ENCODE measurements at regions not wholly inside any gene's neighbourhood (a gene's known extent, or its start where the extent isn't known, plus 50 kb on each side); places are given as distances from the start of the nearest gene placed in this dataset.

DNA sequence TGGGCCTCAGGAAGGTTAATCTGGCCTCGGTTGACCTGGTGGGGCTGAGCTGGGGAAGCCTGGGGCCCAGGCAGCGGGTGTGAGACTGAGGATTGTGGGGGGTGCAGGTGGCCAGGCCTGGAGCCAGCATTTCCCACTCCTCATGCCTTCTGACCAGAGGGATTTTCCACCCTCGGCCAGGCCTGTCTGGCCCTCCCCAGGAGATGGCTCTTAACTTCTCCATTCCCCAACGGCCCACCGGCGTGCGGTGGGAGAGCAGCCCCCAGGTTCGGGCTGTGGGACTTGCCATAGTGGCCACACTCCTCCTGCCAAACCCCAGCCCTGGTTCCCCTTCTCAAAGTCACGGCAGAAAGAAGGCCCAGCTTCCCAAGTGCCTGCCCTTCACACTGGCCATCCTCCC lies 126.5 kb upstream of the RUNX3 start:
- TF ChIP-seq, protein P1, sequence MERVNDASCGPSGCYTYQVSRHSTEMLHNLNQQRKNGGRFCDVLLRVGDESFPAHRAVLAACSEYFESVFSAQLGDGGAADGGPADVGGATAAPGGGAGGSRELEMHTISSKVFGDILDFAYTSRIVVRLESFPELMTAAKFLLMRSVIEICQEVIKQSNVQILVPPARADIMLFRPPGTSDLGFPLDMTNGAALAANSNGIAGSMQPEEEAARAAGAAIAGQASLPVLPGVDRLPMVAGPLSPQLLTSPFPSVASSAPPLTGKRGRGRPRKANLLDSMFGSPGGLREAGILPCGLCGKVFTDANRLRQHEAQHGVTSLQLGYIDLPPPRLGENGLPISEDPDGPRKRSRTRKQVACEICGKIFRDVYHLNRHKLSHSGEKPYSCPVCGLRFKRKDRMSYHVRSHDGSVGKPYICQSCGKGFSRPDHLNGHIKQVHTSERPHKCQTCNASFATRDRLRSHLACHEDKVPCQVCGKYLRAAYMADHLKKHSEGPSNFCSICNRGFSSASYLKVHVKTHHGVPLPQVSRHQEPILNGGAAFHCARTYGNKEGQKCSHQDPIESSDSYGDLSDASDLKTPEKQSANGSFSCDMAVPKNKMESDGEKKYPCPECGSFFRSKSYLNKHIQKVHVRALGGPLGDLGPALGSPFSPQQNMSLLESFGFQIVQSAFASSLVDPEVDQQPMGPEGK (CRISPR knock-in tag; IDR thresholded peaks at IDR 0.05; ENCODE audit: borderline replicate concordance): no peak
- no peak for TF ChIP-seq CSDC2 (CRISPR knock-in tag; IDR thresholded peaks at IDR 0.05)
- no peak for TF ChIP-seq BACH2 (CRISPR knock-in tag; IDR thresholded peaks at IDR 0.05; ENCODE audit: borderline replicate concordance)
- TF ChIP-seq ZFP30 (CRISPR knock-in tag; IDR thresholded peaks at IDR 0.05): no peak
- no peak for TF ChIP-seq ISL1 (CRISPR knock-in tag; IDR thresholded peaks at IDR 0.05)
- TF ChIP-seq GLIS3 (CRISPR knock-in tag; IDR thresholded peaks at IDR 0.05): no peak
- TF ChIP-seq PPARA (CRISPR knock-in tag; IDR thresholded peaks at IDR 0.05; ENCODE audit: borderline replicate concordance): no peak
